ENCODE measurements at regions not wholly inside any gene's neighbourhood (a gene's known extent, or its start where the extent isn't known, plus 50 kb on each side); places are given as distances from the start of the nearest gene placed in this dataset.
A peak's percentile ranks its signal among the peaks of the same experiment; 100 is the strongest.
"Not testable (repeated sequence)": the region's sequence is repeated elsewhere in the genome, so short reads cannot be mapped to it uniquely, and the experiment has no call there.

DNA sequence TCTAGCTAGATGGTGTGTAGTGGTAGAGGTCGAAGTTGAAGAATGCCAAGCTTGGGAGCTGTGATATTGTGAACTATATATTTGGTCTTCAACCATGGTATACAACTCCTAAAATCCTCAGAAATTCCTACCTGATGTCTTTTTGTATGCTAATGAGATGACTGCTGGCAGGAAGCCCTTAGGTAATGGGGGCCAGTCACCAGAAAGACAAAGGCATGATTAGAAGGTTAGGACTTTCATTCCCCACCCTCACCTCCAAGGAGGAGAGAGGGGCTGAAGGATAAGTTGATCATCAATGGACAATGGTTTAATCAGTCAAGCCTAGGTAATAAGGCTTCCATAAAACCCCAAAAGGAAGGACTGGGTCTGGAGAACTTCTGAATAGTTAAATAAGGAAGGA, 285.7 kb upstream of the POU5F2 start:
- DNase-seq (ENCODE audit: low read depth) = no peak

DNA sequence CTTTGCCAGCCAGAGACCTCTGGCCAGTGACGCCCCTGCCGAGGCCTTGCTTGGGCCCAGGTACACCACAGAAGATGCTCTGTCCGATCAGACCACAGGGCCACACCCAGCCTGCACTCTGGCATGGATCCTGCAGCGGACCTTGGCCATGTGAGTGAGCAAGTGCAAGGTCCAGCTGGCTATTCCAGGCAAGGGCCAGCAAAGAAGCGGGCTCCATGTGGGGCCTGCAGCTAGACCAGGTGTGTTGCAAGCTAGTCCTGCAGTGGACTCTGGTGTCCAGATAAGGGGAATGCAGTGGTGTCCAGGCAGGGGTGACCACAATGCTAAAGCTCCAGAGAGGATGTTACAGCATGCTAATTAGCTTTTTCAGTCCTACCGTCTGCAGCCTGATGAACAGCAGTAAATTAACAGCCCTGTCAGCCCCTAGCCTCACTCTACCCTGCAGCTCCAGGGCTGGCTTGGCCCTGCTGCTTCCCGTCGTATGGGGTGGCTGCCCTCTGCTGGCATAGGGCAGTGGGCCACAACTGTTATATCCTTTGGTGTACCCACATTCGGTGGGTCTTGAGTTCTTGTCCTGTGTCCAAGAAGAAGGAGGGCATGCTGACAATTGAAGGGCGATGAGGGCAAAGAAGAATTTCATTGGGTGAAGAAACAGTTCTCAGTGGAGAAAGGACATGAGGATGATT, 284.5 kb upstream of the POU5F2 start:
- no peak for DNase-seq (ENCODE audit: low read depth)

GRCh38 chr5:94024620-94025019, 283.2 kb upstream of the POU5F2 start:
- DNase-seq (ENCODE audit: low read depth) = no peak

GRCh38 chr5:94024101-94024500, 282.7 kb upstream of the POU5F2 start:
- no peak for DNase-seq (ENCODE audit: low read depth)

- DNase-seq (ENCODE audit: low read depth) = peak; percentile 77
These were observed 279.8 kb upstream of the POU5F2 start for GRCh38 chr5:94021246-94021645.

DNA sequence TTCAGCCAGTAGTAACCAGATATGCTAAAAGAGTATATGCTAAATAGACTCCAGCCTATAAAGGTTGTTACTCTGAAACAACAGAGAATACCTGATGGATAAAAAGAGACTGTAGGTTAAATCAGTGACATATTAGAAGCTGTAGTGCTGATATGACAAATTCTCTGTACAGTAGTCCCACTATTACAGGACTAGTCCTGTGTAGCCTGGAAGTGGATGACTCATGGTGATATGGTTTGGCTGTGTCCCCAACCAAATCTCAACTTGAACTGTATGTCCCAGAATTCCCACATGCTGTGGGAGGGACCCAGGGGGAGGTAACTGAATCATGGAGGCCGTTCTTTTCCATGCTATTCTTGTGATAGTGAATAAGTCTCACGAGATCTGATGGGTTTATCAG, 276.2 kb upstream of the POU5F2 start:
- peak; percentile 66 for DNase-seq (ENCODE audit: low read depth)

DNA sequence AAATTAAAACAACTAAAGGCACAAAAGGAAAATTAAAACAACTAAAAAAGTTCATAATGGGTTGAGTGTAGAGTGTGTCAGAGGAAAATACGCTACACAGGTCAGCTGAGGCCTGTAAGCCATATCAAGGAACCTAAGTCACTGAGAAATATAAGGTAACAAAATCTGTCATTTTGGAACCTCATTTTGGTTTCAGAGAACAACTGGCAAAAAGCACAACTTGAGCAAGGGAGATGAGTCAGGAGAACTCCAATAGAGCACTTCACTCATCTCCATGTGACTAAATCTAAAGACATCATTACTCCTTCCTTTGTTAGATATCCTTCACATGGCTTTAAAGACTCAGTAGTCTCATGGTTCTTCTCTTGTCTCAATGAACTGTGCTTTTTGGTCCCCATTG, 269.4 kb upstream of the POU5F2 start:
- DNase-seq (ENCODE audit: low read depth) = peak; percentile 54

GRCh38 chr5:94009161-94009560, 267.8 kb upstream of the POU5F2 start:
- no peak for DNase-seq (ENCODE audit: low read depth)

GRCh38 chr5:93998951-93999455, 257.6 kb upstream of the POU5F2 start:
- no peak for DNase-seq (ENCODE audit: low read depth)

DNA sequence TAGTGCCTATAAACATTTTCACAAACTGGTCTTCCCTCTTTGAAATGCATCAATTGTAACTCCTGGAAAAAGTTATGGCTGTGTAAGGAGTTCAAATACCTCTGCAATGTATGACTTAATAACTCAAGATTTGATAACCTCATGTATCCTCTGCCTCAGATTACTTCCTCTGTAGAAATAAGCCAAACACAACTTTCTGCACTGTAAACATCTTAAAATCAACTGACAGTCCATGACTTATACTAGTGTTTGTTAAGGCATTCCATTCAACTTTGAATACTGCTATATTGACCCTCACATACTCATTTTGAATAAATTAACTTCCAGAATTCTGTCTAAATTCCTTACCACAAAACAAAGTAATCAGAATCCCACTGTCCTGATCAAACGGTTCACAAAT, 256.2 kb upstream of the POU5F2 start:
- DNase-seq (ENCODE audit: low read depth) = no peak

DNA sequence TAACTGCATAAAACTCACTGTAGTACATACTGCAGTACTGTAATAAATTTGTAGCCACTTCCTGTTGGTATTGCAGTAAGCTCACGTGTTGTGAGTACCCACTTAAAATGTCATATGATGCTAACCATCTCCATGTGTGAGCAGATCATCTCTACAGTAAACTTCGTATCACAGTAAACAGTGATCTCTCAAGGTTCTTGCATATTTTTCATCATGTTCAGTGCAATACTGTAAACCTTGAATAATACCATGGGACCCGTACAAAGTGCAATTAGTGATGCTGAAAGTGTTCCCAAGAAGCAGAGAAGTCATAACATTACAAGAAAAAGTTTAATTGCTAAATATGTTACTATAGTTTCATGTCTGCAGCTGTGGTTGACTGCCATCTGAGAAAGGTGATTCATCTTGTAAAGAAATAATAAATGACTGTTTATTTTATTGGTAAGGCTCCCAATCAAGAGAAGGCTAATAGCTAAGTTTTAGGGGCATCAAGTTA, 253.8 kb upstream of the POU5F2 start:
- peak; percentile 61 for DNase-seq (ENCODE audit: low read depth)

DNA sequence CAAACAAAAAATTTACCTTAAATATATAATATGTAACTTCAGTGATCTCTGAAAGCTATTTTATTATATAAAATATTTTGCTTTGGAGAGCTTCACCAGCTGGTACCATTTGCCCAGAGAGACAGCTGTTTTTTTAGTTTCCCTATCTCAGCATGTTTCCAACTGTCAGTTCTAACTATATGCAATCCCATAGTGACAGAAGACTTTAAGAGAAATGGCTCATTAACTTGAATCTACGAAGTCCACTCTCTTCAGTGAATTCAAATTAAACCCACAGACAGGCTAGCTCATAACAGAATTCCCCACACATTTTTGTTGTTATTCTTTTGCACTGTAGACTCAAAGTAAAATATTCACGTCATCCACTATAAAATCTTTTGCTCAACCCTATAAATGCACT, 251.8 kb upstream of the POU5F2 start:
- DNase-seq (ENCODE audit: low read depth) = peak; percentile 16

- DNase-seq (ENCODE audit: low read depth) = no peak
These were observed 249.2 kb upstream of the POU5F2 start for GRCh38 chr5:93990504-93991070.

DNA sequence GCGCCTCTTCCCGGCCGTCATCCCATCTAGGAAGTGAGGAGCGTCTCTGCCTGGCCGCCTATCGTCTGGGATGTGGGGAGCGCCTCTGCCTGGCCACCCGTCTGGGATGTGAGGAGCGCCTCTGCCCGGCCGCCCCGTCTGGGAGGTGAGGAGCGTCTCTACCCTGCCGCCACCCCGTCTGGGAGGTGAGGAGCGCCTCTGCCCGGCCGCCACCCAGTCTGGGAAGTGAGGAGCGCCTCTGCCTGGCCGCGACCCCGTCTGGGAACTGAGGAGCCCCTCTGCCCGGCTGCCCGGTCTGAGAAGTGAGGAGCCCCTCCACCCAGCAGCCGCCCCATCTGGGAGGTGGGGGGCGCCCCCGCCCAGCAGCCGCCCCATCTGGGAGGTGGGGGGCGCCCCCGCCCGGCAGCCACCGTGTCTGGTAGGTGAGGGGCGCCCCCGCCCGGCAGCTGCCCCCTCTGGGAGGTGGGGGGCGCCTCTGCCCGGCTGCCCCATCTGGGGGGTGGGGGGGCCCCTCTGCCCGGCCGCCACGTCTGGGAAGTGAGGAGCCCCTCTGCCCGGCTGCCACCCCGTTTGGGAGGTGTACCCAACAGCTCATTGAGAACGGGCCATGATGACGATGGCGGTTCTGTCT, 244.7 kb upstream of the POU5F2 start:
- DNase-seq (ENCODE audit: low read depth) = not testable (repeated sequence)

GRCh38 chr5:93978222-93978621, 236.8 kb upstream of the POU5F2 start:
- no peak for DNase-seq (ENCODE audit: low read depth)

- DNase-seq (ENCODE audit: low read depth) = no peak
These were observed 226.5 kb upstream of the POU5F2 start for GRCh38 chr5:93967923-93968322.

GRCh38 chr5:93964421-93964820, 223.0 kb upstream of the POU5F2 start:
- DNase-seq (ENCODE audit: low read depth) = no peak

GRCh38 chr5:93960042-93960441, 218.6 kb upstream of the POU5F2 start:
- no peak for DNase-seq (ENCODE audit: low read depth)

DNA sequence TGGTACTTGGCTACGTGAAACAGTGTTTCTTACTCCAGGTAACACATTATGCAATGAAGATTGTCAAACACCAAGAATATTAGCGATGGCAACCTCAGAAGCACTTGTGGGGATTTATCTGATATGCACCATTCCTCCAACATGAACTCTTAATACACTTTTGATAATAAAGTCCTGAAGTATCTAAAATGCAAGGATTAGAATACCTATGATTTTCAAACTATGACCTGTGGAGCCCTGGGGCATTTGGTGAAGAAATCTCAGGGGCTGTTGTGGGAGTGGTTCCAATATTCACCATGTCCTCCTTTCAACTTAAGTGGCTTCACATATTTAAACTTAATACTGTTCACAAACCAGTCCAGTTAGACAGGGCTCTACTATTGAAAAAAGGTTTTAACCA, 214.6 kb upstream of the POU5F2 start:
- no peak for DNase-seq (ENCODE audit: low read depth)

GRCh38 chr5:93954421-93955069, 213.1 kb upstream of the POU5F2 start:
- DNase-seq (ENCODE audit: low read depth) = no peak

- DNase-seq (ENCODE audit: low read depth) = no peak
These were observed 212.0 kb upstream of the POU5F2 start for GRCh38 chr5:93953442-93953841.

DNA sequence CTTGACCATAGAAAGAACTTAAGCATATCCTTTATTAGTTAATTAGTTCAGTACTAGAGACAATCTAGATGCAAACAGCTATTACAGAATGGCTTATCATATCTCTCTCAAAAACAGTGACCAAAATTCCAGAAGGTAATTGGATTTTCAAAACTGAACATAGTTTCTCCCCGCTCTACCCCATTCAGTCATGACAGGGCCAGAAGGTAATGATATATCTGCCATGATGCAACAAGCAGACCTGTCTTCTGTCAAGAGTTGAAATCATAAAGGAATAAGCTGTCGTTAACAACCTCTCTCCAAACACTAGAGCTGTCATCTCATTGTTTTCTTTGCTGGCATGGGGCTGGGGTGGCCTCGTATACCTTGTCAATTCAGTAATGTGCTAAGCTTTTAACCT, 200.5 kb upstream of the POU5F2 start:
- no peak for DNase-seq (ENCODE audit: low read depth)
